ENCODE measurements at regions not wholly inside any gene's neighbourhood (a gene's known extent, or its start where the extent isn't known, plus 50 kb on each side); places are given as distances from the start of the nearest gene placed in this dataset.
A peak's percentile ranks its signal among the peaks of the same experiment; 100 is the strongest.
"Not testable (repeated sequence)": the region's sequence is repeated elsewhere in the genome, so short reads cannot be mapped to it uniquely, and the experiment has no call there.

- DNase-seq (ENCODE audit: low spot score), result no peak
These were observed 193.7 kb upstream of the SVIL start for GRCh38 chr10:29828440-29828894.

DNA sequence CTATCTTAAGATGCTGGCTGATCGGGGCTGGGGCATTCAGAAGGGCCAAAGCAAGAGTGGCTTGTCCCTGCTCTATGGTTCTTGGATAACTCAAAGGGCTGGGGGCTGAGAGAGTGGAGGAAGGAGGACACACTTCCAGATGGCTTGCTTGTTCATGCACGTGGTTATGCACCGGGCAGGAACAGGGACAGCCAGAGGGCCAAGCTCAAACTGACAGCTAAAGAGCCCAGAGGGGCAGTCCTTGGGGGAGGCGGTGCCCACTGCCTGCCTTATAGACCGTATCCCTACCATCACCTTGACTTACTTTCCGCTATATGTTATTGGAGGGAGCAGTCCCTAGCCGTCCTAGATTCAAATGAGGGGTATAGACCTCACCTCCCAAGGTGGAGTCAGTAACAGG, 192.7 kb upstream of the SVIL start:
- no peak for DNase-seq (ENCODE audit: low spot score)

- DNase-seq (ENCODE audit: low spot score), result no peak
These were observed 192.2 kb upstream of the SVIL start for GRCh38 chr10:29826801-29827450.

DNA sequence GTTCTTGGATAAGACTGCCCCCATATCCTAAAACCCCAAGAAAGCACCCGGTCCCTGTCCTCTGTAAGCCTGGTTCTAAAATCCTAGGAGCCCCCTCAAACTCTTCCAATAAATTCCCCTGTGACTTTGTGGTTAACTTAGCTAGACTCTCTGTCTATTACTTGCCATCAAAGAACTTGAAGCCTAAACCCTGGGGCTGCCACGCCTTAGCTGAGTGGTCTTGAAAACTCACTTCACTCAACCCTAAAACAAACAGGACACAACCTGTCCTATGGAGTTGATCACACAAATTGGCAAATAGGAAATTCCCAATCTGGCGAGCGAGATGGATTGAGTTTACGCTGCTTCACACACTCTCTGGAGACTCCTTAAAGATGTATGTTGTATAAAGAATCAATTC, 191.4 kb upstream of the SVIL start:
- no peak for DNase-seq (ENCODE audit: low spot score)

DNA sequence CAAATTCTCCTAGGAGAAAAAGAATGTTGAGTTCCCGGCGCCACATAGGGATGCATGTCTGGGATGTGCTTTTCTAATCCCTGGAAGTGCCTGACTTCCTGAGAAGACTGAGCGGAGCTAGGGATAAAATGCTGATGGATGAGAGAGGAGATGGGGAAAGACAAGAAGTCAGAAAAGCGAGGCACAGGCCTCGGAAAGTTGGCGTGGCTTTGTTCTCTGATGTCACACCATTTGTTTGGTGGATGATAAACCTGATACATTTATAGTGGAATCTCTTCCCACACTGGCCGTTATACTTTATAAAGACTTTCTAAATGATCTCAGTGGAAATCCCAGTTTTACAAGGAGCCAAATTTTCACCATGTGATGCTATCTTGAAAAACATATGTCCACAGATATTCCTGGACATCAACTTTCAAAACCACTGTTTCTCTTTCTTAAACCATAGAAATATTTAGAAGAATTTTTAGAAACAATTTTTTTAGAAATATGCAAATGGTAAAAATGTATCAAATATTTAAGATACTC, 188.8 kb upstream of the SVIL start:
- DNase-seq (ENCODE audit: low spot score), result no peak

DNA sequence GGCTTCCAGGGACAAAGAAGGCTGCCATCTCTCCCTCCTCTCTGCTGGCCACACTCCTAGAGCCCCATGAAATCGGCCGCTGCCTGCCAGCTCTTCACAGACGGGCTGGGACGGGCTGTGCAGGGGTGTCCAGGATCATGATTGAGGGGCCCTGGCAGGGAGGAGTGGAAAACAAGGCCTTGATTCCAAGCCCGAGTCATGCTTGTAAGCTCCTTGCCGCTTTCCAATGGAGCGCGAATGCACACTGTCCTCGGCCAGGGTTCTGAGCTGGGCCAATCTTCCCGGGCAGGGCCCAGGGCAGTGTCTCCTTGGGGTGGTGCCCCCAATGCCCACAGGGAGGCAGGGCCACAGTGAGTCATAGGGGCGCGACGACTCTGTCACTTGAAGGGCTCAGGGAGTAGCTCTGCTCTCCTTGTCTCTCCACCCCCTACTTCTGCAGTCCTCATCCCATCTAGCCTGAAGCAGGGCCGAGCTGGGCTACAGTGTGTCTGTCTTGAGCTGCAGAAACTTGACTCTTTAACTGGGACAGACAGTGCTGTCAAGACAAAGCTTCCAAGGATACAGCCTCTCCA, 186.2 kb upstream of the SVIL start:
- no peak for DNase-seq (ENCODE audit: low spot score)

GRCh38 chr10:29816801-29817558, 182.2 kb upstream of the SVIL start:
- DNase-seq (ENCODE audit: low spot score), result no peak

DNA sequence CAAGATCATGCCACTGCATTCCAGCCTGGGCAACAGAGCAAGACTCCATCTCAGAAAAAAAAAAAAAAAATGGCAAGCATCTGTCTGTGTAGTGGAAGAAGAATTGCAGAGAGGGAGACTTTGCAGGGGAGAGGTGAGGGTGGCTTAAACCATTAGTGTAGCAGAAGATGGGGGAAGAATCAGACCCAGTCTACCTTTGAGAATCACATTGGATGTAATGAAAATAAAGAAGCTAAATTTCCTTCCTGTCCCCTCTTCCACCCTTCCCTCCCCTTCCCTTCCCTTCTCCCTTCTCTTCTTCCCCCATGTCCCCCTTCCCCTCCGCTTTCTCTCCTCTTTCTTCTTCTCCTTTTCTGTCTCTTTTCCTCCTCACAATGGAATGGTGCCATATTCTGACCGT, 180.8 kb upstream of the SVIL start:
- DNase-seq (ENCODE audit: low spot score), result no peak

- peak; percentile 63 for DNase-seq (ENCODE audit: low spot score)
These were observed 177.1 kb upstream of the SVIL start for GRCh38 chr10:29811751-29812427.

- no peak for DNase-seq (ENCODE audit: low spot score)
These were observed 176.0 kb upstream of the SVIL start for GRCh38 chr10:29810816-29811215.

- not testable (repeated sequence) for DNase-seq (ENCODE audit: low spot score)
These were observed 175.5 kb upstream of the SVIL start for GRCh38 chr10:29810231-29810630.

DNA sequence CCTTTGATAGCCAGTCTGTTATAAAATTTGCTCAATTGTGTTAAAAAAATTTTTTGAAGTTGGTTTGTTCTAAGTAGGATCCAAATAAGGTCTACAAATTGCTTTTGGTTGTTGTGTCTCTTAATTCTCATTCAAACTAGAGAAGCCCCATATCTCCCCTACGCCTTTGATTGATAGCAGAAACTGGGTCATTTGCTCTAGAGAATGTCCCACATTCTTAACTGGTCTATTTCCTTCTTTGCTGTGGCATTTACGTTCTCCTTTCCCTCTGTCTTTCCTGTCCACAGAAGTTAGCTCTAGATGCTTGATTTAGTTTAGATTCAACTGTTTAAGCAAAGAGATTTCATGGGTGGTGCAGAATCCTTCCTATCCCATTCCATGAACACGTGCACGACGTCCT, 174.6 kb upstream of the SVIL start:
- DNase-seq (ENCODE audit: low spot score), result no peak

- DNase-seq (ENCODE audit: low spot score), result no peak
These were observed 172.5 kb upstream of the SVIL start for GRCh38 chr10:29807163-29807806.

DNA sequence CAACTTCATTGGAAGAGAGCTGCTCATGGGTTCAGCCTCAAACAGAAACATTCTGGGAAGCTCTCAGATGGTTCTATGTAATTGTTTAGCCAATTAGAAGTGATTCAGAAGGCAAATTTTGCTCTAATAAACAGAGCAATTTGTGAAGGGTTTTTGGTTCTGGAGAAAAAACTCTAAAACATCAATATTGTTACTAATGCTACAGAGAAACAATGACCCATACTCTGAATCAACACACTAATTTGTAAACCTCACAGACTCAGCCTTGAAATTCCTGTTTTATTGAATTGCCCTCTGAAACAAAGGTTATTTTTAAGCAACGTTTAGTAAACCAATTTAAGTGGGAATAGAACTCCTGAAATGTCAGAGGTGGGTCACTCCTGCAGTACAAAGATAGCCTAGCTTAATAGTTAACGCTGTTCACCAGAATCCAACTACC, 171.6 kb upstream of the SVIL start:
- DNase-seq (ENCODE audit: low spot score), result no peak

DNA sequence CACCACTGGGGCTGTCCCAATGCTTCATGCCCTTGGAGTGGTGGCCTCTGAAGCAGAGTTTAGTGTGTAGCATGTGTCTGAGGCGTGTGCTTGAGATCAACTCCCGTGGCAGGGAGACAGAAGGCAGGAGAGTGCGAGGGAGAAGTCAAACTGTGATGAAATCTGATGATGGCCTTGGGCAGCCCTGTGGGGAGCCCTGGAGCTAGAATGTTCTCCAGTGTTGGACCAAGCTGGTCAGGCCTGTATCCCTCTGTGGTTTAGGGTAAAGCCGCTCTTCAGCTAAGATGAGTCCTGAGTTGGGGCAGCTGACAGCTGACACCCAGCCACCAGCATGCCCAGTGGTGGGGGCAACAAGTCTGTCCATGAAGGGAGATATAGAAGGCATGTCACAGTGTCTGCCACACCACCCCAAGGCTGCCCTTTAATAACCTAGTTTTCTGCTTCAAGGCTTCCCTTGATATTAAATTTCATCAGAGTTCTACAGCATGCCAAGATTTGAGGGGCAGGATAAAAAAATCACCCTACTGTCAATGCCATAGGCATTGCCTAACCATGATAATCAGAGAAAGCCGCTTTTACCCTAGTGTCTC, 170.5 kb upstream of the SVIL start:
- DNase-seq (ENCODE audit: low spot score), result no peak

DNA sequence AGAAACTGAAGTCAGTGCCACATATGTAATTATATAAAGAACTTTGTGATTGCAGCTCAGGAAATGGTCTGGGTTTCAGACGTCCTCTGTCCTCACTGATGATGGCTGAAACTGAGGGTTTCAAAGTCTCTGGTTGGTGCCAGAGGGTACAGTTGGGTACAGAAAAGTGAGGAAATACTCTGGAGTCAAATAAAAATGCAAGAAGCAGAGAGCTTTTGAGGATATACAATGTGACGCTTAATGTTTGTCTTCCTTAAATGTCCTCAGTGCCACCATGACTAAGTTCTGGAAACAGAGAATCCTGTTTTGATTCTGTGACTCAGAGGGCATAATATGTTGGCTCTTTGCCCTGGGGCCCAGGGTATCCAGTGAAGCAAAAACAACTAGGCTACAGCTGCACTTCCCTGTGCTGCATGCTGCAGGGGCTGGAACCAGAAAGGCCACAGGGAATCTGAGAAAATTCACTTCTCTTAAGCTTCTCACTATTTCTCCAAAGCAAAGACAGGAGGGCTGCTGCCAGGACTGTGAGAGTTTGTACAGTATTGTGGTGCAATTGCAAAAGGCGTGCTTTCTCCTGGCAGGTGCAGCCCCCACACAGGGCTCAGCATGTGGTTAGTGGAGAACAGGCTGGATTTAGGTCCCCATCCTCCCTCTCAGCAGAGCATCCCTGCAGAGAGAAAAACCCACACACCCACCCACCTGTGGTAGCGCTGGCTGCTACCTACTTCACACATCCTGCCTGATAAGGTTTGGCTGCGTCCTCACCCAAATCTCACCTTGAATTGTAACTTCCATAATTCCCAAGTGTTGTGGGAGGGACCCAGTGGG, 169.5 kb upstream of the SVIL start:
- peak; percentile 58 for DNase-seq (ENCODE audit: low spot score)

- DNase-seq (ENCODE audit: low spot score), result no peak
These were observed 167.4 kb upstream of the SVIL start for GRCh38 chr10:29802171-29802570.

DNA sequence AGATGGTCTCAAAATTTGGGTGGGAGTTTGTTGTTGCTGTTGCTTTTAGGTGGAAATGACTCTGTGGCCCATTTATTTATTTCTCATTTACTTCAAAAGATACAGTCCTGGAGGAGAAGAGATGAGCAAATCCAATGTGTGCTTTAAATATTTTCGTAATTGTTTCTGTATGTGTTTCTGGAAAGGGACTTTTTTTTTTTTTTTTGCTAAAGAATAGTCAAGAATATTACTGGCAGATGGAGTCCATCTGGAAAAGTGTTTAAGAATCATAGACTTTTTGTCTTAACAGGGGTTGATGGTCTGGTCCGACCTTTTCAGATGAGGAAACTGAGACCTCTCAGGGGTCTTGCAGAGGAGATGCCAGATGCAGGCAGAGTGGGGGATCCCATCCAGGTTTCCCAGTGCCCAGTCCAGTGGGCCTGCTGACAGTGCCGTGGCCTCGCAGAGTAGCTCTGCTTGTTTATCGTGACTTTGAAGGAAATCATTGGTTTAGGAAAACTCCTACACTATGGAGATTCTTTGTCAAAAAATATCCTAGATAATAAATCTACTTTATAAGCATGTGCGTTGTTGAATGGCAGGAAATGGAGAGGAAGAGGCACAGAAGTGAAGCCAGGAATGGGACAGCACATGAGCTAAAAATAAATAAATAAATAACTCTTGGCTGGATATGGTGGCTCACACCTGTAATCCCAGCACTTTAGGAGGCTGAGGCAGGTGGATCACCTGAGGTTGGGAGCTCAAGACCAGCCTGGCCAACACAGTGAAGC, 164.3 kb upstream of the SVIL start:
- DNase-seq (ENCODE audit: low spot score), result no peak

DNA sequence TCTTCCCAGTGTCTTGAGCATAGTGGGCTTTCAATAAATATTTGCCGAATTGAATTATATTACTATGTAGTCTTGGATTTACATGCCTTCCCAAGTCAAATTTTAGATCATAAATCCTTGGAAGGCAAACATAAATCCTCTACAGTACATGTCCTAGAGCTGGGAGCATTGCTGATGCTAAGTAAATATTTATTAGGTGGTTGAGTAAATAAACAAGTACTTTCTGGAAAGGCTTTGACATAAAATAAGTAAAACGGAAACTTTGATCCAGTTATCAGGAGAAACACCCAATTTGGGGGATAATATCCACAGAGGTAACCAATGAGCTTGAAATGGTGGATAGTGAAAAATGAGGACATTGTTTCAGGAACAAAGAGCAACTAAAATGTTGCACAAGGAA, 162.8 kb upstream of the SVIL start:
- DNase-seq (ENCODE audit: low spot score), result no peak

DNA sequence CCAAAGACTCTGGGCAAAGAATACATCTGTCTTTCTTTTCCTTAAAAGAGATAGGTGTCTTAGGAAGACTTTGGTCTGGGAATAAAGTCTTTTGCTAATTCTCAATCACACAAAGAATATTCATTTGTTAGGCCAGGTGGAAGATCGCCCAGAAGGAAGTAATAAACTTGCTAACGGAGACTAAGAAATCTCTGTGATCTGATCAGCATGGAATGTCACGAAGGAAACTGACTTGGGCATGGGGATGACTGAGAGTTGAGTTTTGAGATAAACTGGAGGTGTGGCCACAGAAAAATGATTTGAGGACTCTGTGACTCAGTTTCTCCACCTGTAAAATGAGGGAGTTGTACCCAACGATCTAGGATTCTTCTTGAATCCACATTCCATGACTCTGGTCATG, 161.1 kb upstream of the SVIL start:
- DNase-seq (ENCODE audit: low spot score), result no peak

Data from mucosa of gallbladder (tissue), 1 donor.